Tibial artery (tissue), 4 donors: ENCODE measurements at regions not wholly inside any gene's neighbourhood (a gene's known extent, or its start where the extent isn't known, plus 50 kb on each side); places are given as distances from the start of the nearest gene placed in this dataset.

Experiments used
- DNase-seq, 2 donors: peaks; one replicate each; pipeline ENCODE4 v3.0.0-alpha.2; 2019
- H3K27ac ChIP-seq, 2 donors: fragments of 200-600 bp; sonication (generic) in 1 of 2; 1 replicate in 1 of 2; 2 replicates in 1 of 2; pipeline ENCODE4 v1.5.1; 2018 to 2019; ENCODE audit warnings: mild to moderate bottlenecking in 1 of 2
- H3K27me3 ChIP-seq, 2 donors: fragments of 200-600 bp; sonication (generic) in 1 of 2; one replicate each; pipeline versions ENCODE4 v1.5.1 to v1.6.0; 2016 to 2019
- H3K36me3 ChIP-seq, 3 donors: fragments of 200-600 bp; sonication (generic) in 2 of 3; one replicate each; pipeline ENCODE4 v1.5.1; 2016 to 2019; ENCODE audit warnings: mild to moderate bottlenecking in 2 of 3
- H3K4me1 ChIP-seq, 4 donors: fragments of 200-600 bp; sonication (generic) in 2 of 4; 1 replicate in 3 of 4; 2 replicates in 1 of 4; pipeline ENCODE4 v1.5.1; 2016 to 2019
- H3K4me3 ChIP-seq, 2 donors: fragments of 200-600 bp; sonication (generic) in 1 of 2; 1 replicate in 1 of 2; 2 replicates in 1 of 2; pipeline ENCODE4 v1.5.1; 2018 to 2019; ENCODE audit warnings: mild to moderate bottlenecking in 2 of 2
- H3K9me3 ChIP-seq, 3 donors: fragments of 200-600 bp; sonication (generic) in 1 of 3; one replicate each; pipeline ENCODE4 v1.5.1; 2016 to 2019
- CTCF ChIP-seq, 2 experiments: fragments of 200-600 bp in 1 of 2; fragments of 450-650 bp in 1 of 2; IDR thresholded peaks; one replicate each; pipeline ENCODE4 v1.5.1; 2017 to 2019; ENCODE audit warnings: antibody characterized with exemption in 2 of 2, mild to moderate bottlenecking in 1 of 2, moderate library complexity in 1 of 2
- intact Hi-C: fragments of 100-400 bp; cut with DNase I; formaldehyde crosslinking; loops from one replicate; pipeline ENCODE4 v1.15.0; 2023; ENCODE audit warnings: low total_unique reads

GRCh38 chr5:154529282-154529681 is 51.3 kb upstream of the HAND1 start:
- no peak for TF ChIP-seq CTCF (IDR thresholded peaks at IDR 0.05)
- H3K4me1 ChIP-seq = no peaks in the 10 kb centered on the region
- H3K36me3 ChIP-seq = no peaks in the 10 kb centered on the region
- DNase-seq = no peak
- intact Hi-C loops = no loop called here
- peaks cover 0 to 15% of the 10 kb centered on the region in 2 donors for H3K27me3 ChIP-seq
- no peak overlapping the region for H3K27ac ChIP-seq
- no peak overlapping the region for H3K4me3 ChIP-seq
- H3K9me3 ChIP-seq = no peaks in the 10 kb centered on the region

- no peak for TF ChIP-seq CTCF (IDR thresholded peaks at IDR 0.05)
- intact Hi-C loops = no loop called here
Observed at GRCh38 chr5:154528005-154528594, 50.1 kb upstream of the HAND1 start.

More at GRCh38 chr5:154528005-154528594, 50.1 kb upstream of the HAND1 start:
- H3K27me3 ChIP-seq = peaks cover 0 to 10% of the 10 kb centered on the region in 2 donors
- no peaks in the 10 kb centered on the region for H3K9me3 ChIP-seq
- H3K27ac ChIP-seq = no peak overlapping the region
- peaks cover 0 to 11% (median 2%) of the 10 kb centered on the region in 4 donors for H3K4me1 ChIP-seq
- H3K4me3 ChIP-seq = no peak overlapping the region
- DNase-seq = no peak
- no peaks in the 10 kb centered on the region for H3K36me3 ChIP-seq
